G401 (cell line): ENCODE measurements at regions not wholly inside any gene's neighbourhood (a gene's known extent, or its start where the extent isn't known, plus 50 kb on each side); places are given as distances from the start of the nearest gene placed in this dataset.

ENCODE experiments used
- DNase-seq: peaks from one replicate; pipeline ENCODE4 v3.0.0-alpha.2; 2015; ENCODE audit warnings: low spot score
- in situ Hi-C: cut with HindIII; loops from 2 replicates; pipeline ENCODE4 v1.10.0; 2016; ENCODE audit warnings: low sequenced_read_pairs, mixed read lengths

DNA sequence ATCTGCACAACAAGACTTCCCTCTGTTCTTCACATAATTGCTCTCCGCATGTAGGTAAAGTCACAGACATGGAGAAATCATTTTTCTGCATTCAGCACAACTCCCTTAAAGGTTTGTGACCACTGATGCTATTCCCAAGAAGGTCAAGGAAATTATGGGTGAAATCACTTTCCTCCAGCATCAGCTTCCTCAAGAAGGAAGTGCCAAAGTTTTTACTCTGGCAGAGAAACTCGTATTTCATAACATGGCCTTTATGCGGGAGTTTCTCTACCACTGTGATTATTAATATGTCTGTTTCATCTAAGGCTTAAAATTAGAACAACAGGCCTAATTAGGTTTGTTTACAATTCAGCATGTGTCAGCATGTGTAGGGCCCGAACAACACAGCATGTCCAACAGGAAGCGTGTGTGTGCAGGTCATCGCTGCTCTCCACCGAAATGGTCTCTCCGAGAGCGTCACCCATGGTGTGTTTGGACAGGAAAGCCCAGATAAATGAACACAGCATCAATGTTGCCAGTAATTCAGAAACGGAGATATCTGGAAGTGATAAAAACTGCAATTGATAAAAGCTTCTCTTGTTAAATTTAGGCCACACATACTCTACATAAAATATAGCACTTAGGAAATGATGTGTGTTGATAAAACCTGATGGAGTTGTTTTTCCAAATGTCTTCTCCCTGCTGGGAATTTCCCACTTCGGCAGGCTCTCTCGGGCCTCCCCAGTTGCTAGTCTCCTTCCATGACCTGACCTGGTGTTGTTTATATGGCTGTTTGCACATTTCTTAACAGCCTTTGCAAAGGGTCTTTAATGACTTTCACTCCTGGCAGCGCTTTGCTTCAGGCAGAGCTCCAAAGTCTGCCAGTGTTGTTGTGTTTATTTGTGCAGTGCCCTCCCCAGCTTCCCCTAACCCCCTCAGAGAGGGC, 265.1 kb upstream of the CEP162 start:
- no peak for DNase-seq
- in situ Hi-C loops = no loop called here

DNA sequence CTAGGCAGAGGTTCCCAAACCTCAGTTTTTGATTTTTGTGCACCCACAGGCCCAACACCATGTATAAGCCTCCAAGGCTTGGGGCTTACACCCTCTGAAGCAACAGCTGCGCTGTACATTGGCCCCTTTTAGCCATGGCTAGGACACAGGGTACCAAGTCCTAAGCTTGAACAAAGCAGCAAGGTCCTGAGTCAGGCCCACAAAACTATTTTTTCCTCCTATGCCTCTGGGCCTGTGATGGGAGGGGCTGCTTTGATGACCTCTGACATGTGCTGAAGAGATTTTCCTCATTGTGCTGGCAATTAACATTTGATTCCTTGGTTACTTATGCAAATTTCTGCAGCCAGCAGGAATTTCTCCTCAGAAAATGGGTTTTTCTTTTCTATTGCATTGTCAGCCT, 262.2 kb upstream of the CEP162 start:
- in situ Hi-C loops = no loop called here
- DNase-seq = no peak

GRCh38 chr6:84486526-84486925, 259.1 kb upstream of the CEP162 start:
- in situ Hi-C loops = no loop called here
- no peak for DNase-seq

DNA sequence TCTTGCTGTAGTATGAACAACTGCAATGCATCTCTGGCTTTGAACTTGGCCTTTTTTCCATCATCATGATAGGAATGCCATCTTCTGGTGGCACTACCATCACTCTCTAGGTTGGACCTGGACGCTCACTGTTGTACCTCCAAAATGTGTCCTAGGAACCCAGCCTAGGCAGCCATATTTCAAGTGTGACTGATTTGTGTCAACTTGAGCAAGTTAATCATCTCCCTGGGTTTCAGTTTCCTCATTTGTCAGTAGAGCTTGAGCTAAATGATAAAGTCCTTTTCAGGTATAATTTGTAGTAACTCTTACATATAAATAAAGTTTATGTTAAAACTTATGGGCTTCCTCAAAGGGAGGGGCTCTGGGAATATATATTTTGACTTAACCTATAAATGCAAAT, 241.7 kb upstream of the CEP162 start:
- no peak for DNase-seq
- in situ Hi-C loops = no loop called here

DNA sequence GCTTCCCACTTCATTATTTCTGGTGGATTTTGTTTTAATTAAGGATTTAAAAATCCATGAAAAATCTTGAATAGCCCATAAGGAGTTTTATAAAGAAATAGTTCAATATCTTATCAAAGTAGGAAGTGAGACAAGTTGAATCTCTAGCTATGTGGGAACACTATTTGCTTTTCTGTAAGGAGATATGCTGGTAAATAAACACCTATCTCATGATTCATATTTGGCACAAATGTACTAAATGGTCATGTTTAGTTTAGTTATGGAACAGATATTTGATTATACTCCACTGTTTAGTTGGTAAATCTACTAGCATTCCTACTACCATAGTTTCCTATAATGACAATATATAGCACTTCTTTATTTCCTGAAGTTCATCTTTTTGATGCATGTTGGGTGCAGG, 239.9 kb upstream of the CEP162 start:
- no peak for DNase-seq
- in situ Hi-C loops = no loop called here

DNA sequence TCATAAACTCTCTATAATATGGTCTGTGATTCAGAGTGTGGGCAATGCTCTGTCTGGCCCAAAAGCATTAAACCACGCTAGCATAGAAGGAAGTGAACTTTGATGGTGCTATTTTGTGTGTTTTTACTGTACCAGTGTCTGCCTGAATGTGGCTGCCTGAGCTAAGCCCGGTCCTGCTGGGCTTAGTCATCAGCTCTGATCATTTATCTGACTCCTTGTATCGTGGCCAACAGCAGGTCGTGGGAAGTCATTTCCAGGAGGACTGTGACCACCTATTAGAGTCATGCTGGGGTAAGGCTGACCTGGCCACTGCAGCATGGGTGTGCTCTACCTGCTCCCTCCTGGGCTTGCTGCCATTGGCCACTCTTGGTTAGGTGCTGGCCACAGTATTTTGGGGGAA, 239.1 kb upstream of the CEP162 start:
- DNase-seq = no peak
- in situ Hi-C loops = no loop called here

DNA sequence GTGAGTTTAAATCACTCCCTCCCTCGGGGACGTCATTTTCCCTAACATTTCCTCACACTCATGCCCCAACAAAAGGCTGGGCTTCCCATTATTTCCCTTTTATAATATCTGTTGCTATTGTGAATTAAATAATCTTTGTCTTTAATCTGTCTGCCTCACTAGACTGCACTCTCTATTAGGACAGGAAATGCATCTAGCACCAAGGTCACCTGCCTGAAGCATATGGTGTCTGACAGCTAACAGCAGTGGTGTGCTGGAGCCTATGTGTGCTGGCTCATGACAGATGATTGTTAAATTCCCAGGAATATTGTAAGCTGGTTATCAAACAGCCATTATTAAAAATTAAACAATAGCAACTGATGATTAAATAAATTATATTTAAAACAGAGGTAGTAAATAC, 237.0 kb upstream of the CEP162 start:
- in situ Hi-C loops = no loop called here
- no peak for DNase-seq

GRCh38 chr6:84462698-84463097, 235.3 kb upstream of the CEP162 start:
- no peak for DNase-seq
- in situ Hi-C loops = no loop called here

DNA sequence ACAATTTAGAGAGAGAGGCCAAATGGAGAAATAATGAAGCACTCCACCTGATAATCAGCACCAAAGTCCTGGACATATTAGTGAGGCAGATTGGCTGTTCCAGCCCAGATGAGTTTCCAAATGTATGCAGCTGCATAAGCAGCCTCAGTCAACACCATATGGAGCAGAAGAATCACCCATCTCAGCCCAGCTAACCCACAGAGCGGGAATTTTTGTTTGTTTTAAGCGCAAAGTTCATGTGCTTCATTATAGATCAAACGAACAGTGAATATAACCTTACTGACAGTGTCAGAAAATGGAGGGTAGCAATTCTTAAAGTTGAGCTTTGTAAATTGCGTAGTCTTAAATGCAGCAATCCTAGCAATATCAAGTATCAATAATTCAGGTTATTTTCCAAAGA, 234.0 kb upstream of the CEP162 start:
- in situ Hi-C loops = no loop called here

GRCh38 chr6:84460491-84460890, 233.0 kb upstream of the CEP162 start:
- no peak for DNase-seq
- in situ Hi-C loops = no loop called here

More for the DNA sequence above, 234.0 kb upstream of the CEP162 start:
- no peak for DNase-seq

GRCh38 chr6:84459401-84459800, 232.0 kb upstream of the CEP162 start:
- DNase-seq = no peak
- in situ Hi-C loops = no loop called here

GRCh38 chr6:84458271-84458670, 230.8 kb upstream of the CEP162 start:
- DNase-seq = no peak
- in situ Hi-C loops = no loop called here

DNA sequence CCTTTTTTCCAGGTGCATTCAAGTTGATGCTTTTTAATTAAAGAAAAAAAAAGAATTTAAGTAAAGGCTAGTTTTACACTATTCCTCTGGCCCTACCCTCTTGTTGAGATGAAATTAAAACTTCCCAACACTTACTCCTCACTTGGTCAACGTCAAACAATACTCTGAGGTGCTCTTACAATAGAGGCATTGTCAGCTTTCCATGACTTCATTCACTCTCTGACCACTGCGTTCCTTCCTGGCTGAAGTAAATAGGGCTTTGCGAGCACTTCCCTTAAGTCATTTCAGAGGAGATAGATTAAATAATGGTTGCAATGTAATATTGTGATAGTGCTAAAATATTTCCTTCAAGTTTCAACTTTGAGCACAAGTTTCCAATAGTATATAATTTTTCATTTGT, 229.8 kb upstream of the CEP162 start:
- in situ Hi-C loops = no loop called here
- DNase-seq = no peak

DNA sequence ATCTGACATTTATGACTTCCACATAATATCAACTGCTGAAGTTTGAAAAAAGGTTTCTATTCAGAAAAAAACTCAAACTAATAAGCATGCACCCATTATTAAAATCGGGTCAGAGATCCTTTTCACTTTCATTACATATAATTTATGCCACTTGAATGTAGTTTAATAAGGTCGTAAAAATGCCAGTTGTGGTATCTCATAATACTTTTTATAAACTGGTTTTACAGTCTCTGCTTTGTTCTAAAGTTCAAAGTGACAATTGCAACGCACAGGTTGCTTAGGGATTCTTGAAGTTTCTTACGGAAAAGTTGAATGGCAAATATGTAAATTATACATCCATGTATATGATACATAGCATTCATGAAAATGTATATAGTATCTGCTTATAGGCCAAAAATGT, 229.4 kb upstream of the CEP162 start:
- in situ Hi-C loops = no loop called here
- no peak for DNase-seq

- in situ Hi-C loops = no loop called here
- DNase-seq = no peak
Measured at GRCh38 chr6:84455511-84456029, 228.1 kb upstream of the CEP162 start.

DNA sequence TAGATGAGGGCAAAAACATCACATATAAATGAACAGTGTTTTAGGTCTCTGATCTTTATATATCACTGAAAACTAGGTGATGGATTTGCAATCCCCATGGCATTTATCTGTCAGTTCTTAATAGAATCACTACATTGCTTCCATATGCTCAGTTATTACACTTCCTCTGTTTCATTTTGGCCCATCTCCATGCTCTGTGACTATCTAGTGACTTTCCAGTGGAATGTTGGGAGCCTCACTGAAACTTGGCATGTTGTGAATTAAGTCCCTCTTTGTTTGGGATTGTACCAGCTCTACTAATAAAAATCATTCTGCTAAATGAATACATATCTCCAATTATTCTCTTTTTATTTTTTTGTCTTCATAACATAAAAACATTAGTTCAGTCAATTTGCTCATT, 226.1 kb upstream of the CEP162 start:
- in situ Hi-C loops = no loop called here

DNA sequence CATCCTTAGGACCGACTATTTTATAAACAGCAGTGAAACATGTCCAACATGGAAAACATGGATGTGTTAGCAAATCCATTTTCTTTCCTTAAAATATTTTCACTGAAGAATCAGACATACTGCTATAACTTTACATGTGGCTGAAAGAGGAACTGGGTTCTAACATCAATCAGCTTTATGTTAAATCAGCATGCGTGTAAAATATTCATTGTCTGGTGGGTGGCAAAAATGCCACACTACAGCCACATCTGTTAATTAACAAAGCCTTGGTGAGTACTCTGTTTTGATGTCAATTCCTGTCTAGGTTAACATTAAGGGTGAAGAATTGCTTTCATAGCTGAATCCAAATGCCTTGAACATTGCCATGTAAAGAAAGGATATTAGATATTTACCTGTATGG, 222.6 kb upstream of the CEP162 start:
- in situ Hi-C loops = no loop called here
- DNase-seq = no peak

More for the DNA sequence above, 226.1 kb upstream of the CEP162 start:
- DNase-seq = no peak

GRCh38 chr6:84449220-84449619, 221.8 kb upstream of the CEP162 start:
- in situ Hi-C loops = no loop called here
- no peak for DNase-seq

GRCh38 chr6:84448331-84448730, 220.9 kb upstream of the CEP162 start:
- in situ Hi-C loops = no loop called here
- no peak for DNase-seq

DNA sequence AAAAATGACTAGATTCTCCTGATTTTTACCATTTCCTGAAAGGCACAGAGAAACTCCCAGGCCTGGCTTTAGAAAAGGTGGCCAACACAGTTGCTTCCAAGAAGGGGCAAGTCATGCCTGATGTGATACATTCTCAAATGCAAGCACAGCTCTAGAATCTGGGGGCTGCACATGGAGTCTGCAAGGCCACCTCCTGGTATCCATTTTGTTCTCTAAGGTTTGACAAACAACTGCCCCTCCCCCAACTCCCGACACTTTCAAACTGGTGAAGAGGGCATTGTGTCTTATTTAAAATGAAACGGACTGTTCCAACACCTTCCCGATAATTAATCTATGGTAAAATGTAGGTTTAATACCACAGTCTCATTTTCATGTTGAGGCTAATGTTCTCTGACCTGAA, 220.2 kb upstream of the CEP162 start:
- in situ Hi-C loops = no loop called here

GRCh38 chr6:84445068-84445467, 217.6 kb upstream of the CEP162 start:
- in situ Hi-C loops = no loop called here

More for the DNA sequence above, 220.2 kb upstream of the CEP162 start:
- no peak for DNase-seq

More at GRCh38 chr6:84445068-84445467, 217.6 kb upstream of the CEP162 start:
- DNase-seq = no peak
